Urinary bladder (tissue), 3 donors: ENCODE measurements at regions not wholly inside any gene's neighbourhood (a gene's known extent, or its start where the extent isn't known, plus 50 kb on each side); places are given as distances from the start of the nearest gene placed in this dataset.
A peak's percentile ranks its signal among the peaks of the same experiment; 100 is the strongest.
"Not testable (repeated sequence)": the region's sequence is repeated elsewhere in the genome, so short reads cannot be mapped to it uniquely, and the experiment has no call there.

Source experiments
- DNase-seq: peaks from one replicate; pipeline ENCODE4 v3.0.0-alpha.2; 2015; ENCODE audit errors: extremely low spot score
- H3K27ac ChIP-seq: one replicate; pipeline ENCODE4 v1.5.1; 2013; ENCODE audit warnings: low read depth, mild to moderate bottlenecking, moderate library complexity
- H3K36me3 ChIP-seq: one replicate; pipeline ENCODE4 v1.6.1; 2013; ENCODE audit warnings: mild to moderate bottlenecking, moderate library complexity; ENCODE audit not compliant: insufficient read depth
- H3K4me1 ChIP-seq: one replicate; pipeline ENCODE4 v1.6.1; 2013; ENCODE audit warnings: mild to moderate bottlenecking, moderate library complexity; ENCODE audit not compliant: insufficient read depth
- H3K4me3 ChIP-seq: one replicate; pipeline ENCODE4 v1.5.1; 2013; ENCODE audit warnings: low read depth, low read length
- WGBS: extraction: QIAGEN DNeasy Blood & Tissue Kit; methylation state at CpG from one replicate; pipeline ENCODE4 v1.1.7; 2013; 5-methylcytosine and 5-hydroxymethylcytosine counted together
- donor health status: healthy with polysubstance abuse.
- donor health status: healthy.

DNA sequence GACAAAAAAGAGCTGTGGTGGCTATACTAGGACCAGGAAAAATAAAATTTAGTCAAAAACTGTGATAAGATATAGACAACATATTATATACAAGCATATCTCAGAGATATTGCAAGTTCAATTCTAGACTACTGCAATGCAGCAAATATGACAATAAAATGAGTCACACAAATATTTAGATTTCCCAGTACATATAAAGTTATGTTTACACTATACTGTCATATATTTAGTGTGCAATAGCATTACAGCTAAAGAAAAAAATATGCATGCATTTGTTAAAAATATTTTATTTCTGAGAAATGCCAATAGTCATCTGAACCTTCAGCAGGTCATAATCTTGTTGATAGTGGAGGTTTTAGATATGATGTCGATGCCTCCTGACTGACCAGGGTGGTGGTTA lies 72.1 kb downstream of the AKR1C4 start:
- H3K4me1 ChIP-seq, result no peaks in the 10 kb centered on the region
- 49% methylated on average over 1 of the region's 1 CpG for WGBS
- no peak for DNase-seq
- no peak overlapping the region for H3K27ac ChIP-seq
- no peaks in the 10 kb centered on the region for H3K36me3 ChIP-seq
- H3K4me3 ChIP-seq, result no peak overlapping the region

DNA sequence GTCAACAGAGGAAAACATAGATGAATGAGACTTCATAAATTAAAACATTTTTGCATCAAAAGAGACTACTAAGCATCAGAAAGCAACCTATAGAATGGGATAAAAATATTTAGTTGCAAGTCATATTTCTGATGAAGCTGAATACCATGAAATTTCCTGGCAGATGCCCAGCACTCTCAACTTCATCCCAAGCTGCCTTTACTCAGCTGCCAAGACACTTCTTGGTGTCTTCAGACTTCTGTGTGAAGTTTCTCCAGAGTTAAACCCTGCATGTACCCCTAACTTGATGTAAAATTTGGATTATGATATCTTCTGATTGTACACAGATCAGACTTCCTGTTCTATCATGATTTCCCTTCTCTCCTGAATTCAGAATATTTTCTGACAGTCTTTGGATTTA lies 73.2 kb downstream of the AKR1C4 start:
- H3K4me1 ChIP-seq, result no peaks in the 10 kb centered on the region
- no peak overlapping the region for H3K4me3 ChIP-seq
- H3K27ac ChIP-seq, result no peak overlapping the region
- DNase-seq, result no peak
- H3K36me3 ChIP-seq, result no peaks in the 10 kb centered on the region

DNA sequence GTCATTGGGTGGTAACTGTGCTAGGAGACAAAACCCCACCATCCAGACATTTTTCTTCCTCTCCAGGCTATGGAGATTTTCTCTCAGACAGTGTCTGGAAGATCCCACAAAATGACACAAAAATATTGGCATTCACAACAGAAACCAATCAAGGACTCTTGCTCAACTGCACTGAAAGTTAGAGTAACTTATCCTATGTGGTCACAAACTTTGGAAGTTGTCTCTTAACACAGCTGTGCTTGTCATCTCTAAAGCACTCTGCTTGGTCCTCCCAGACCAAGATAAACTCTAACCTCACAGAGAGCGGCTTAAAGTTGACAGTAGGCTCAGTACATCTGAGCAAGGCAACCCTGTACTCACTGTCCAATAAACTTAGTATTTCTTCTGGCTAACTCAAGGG lies 74.9 kb downstream of the AKR1C4 start:
- DNase-seq, result no peak
- Histone ChIP-seq H3K4me1 (no peaks in the 10 kb centered on the region), H3K27ac (no peak overlapping the region), H3K36me3 (no peaks in the 10 kb centered on the region), H3K4me3 (no peak overlapping the region)
- 48% methylated on average over 1 of the region's 1 CpG for WGBS

DNA sequence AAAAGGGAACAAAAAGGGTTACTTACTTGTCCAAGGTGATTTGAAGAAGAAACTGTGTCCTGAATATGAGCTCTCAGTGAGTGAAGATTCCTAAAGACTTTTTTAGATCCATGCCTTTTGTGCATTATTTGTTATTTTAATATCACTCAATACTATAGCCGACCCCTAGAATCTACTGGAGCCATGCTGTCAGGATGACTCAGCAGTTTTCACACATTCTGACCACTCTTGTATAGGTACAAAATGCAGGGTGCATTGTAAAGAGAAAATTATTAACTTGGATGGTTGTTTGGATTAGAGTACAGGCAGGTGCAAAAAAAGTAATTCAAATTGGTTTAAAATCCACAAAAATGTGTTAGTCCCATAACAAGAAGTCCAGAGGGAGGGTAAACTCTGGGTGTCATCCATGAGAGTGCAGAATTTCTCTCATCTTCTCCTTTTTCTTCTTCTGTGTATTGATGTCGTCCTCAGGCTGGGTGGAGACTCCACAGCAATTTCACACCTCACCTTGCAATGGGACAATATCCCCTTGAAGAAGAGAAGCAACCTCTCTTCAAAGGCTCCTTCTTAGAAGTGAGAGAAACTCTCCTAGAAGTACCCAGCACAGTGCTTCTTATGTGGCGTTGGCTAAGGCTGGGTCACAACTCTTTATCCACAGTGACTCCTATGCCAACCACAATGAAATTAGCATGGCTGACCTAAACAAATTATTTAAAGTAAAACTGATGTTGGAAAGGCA lies 75.6 kb downstream of the AKR1C4 start:
- H3K36me3 ChIP-seq, result no peaks in the 10 kb centered on the region
- WGBS, result 79% methylated on average over 3 of the region's 3 CpGs
- no peaks in the 10 kb centered on the region for H3K4me1 ChIP-seq
- no peak overlapping the region for H3K4me3 ChIP-seq
- H3K27ac ChIP-seq, result no peak overlapping the region
- DNase-seq, result no peak

DNA sequence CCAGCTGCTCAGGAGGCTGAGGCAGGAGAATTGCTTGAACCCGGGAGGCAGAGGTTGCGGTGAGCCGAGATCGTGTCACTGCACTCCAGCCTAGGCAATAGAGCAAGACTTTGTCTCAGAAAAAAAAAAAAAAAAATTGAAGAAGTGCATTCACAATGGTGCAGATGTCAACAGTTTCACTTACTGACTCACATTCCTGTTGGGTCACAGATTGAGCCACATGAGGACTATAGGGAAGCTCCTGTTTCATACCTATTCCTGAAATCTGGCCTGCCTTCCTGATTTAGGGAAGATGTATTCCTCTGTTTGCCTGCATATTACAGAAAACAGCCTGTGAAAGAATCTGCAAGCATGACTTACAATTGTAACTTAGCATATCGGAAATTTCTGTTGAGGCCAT lies 78.2 kb downstream of the AKR1C4 start:
- H3K27ac ChIP-seq, result no peak overlapping the region
- no peak for DNase-seq
- no peak overlapping the region for H3K4me3 ChIP-seq
- 93% methylated on average over 5 of the region's 5 CpGs for WGBS
- no peaks in the 10 kb centered on the region for H3K4me1 ChIP-seq
- no peaks in the 10 kb centered on the region for H3K36me3 ChIP-seq

DNA sequence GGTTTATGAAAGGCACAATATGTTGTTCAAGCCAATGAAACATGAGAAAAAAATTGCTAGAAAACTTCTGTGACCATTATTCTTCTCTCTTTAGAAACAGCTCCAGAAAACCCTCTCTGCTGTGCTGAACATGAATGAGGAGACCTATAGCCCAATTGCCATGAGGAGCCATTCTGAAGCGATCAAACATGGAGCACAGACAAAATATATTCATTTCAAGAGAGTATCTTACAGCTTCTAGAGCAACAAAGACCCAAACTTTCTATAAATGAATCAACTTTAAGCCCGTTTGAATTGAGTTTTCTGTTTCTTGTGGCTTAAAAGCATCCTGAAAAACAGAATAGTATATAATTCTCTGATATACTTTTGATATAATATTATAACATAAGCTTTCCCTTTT lies 83.4 kb upstream of the UCN3 start:
- DNase-seq, result no peak

DNA sequence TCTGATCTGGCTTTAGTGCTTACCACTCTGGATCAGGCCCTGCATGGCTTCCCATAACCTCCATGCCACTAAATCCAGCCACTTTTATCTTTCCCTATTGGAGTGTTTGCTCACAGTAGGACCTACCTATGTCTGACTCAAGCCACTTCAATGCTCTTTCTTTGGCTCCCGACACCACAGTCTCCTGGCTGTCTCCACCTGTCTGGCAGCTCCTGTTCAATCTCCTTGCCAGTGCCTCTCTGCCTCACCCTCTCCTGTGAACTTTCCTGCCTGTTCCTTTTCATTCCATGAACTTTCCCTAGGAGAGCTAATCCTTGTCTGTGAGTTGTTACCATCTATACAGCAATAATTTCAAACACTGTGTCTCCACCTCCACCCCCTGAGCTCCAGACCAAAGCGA lies 82.6 kb upstream of the UCN3 start:
- Histone ChIP-seq H3K4me3 (no peak overlapping the region), H3K27ac (no peak overlapping the region), H3K4me1 (no peaks in the 10 kb centered on the region), H3K36me3 (no peaks in the 10 kb centered on the region)
- 81% methylated on average over 2 of the region's 2 CpGs for WGBS
- no peak for DNase-seq

More for the DNA sequence above, 83.4 kb upstream of the UCN3 start:
- Histone ChIP-seq H3K36me3 (no peaks in the 10 kb centered on the region), H3K27ac (no peak overlapping the region), H3K4me1 (no peaks in the 10 kb centered on the region), H3K4me3 (no peak overlapping the region)
- WGBS, result 63% methylated on average over 2 of the region's 2 CpGs

DNA sequence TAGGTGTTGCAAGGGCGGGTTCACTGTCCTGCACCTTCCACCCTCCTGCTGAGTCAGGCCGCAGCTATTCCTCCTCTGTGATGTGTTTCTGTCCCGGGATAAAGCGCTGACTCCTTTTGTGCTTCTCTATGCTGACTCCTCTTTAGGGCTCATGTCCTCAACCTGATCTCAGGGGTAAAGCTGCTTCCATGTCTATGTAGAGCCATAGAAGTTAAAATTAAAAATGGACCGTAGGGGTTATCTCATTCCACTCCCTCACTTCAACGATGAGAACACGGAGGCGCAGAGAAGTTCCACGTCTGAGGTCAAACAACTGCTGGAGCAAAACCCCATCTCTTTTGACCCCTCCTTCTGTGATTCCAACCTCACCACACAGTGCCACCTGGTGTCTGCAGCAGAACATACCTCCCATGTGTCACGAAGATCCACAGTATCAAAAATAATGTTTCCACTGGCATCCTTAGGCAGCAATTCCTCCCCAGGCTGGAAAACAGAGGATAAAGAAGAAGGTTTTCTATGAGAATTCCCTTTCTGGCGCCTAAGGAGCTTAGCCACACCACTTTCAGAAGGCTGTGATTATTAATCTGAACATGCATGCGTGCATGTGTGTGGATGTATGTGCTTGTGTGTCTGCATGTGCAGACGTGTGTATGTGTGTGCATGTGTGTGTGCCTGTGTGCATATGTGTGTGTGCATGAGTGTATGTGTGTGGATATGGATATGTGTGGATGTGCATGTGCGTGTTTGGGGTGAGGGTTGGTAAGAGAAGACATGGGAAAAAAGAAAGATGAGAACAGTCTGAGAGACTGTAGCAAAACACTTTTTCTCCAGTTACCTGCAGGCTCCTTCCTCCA lies 81.2 kb upstream of the UCN3 start:
- DNase-seq, result peak; percentile 6
- no peak overlapping the region for H3K4me3 ChIP-seq
- no peaks in the 10 kb centered on the region for H3K4me1 ChIP-seq
- no peaks in the 10 kb centered on the region for H3K36me3 ChIP-seq
- H3K27ac ChIP-seq, result no peak overlapping the region
- WGBS, result 47% methylated on average over 14 of the region's 14 CpGs

DNA sequence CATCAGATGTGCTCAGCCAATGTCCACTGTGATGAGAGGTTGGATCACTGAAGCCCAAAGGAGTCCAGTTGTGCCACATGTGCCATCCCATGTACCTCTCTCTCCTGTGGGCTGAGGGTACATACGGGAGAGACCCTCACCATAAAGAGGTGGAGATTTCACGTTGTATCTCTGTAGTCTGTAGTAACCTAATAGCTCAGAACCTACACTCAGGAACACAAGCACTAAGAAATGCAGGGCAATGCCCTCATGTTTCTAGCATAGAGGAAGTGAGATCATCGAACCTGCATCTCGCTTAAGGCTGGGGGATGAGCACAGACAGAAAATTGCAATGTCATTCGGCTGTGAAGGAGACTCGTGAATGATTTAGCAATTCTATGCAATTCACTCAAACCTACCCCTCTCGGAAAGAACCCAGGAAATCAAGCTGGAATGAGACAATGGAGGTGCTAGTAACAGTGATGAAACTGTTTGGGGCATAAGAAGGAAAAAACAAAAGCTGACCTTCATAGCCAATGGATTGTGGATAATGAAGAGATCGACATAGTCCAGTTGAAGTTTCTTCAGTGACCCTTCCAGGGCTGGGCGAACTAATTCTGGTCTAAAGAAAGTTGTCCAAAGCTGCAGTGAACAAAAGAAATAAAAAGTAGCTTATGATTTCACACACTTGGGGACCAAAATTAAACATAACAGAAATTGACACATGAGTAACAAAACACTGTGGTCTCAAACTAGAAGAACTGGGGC lies 80.3 kb upstream of the UCN3 start:
- no peak overlapping the region for H3K27ac ChIP-seq
- no peaks in the 10 kb centered on the region for H3K4me1 ChIP-seq
- H3K4me3 ChIP-seq, result no peak overlapping the region
- DNase-seq, result no peak
- WGBS, result 71% methylated on average over 9 of the region's 9 CpGs
- no peaks in the 10 kb centered on the region for H3K36me3 ChIP-seq

DNA sequence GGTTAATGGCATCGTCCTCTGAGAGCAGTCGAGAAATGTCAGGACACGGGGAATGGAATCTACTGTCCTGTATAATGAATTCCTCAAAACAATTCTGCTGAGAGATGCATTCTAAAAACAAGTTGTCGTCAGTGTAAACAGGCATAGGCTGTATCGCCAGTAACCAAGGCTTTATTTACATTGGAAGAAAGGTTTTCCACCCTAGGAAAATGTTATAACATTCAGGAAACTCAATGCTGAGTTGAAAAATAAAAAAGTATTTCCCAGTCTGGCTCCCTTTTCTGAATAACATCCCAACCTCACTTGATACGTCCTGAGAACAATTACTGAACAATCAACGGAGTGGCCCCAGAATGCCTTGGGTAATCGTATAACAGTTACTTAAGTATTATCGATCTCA lies 79.6 kb upstream of the UCN3 start:
- H3K4me3 ChIP-seq, result no peak overlapping the region
- no peaks in the 10 kb centered on the region for H3K4me1 ChIP-seq
- DNase-seq, result no peak
- no peak overlapping the region for H3K27ac ChIP-seq
- 49% methylated on average over 9 of the region's 9 CpGs for WGBS
- H3K36me3 ChIP-seq, result no peaks in the 10 kb centered on the region

DNA sequence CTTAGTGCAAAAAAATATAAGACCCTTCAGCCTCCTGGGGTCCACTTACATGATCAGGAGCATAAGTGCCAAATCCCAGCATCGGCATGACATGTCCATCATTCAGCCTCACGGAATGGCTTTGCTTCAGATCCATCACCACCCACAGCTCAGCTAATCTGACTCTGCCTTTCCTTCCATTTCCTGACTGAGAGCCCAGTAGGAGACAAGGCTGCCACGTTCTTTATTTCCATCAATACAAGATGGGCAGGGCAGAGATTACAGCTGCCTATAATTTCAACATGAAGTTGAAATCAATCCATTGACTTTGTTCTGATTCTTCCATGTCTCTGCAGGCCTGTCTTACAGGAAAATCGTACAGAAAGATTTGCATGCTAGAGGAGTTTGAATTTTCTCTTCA lies 76.4 kb upstream of the UCN3 start:
- Histone ChIP-seq H3K36me3 (no peaks in the 10 kb centered on the region), H3K27ac (no peak overlapping the region), H3K4me3 (no peak overlapping the region), H3K4me1 (no peaks in the 10 kb centered on the region)
- 78% methylated on average over 4 of the region's 4 CpGs for WGBS
- no peak for DNase-seq

DNA sequence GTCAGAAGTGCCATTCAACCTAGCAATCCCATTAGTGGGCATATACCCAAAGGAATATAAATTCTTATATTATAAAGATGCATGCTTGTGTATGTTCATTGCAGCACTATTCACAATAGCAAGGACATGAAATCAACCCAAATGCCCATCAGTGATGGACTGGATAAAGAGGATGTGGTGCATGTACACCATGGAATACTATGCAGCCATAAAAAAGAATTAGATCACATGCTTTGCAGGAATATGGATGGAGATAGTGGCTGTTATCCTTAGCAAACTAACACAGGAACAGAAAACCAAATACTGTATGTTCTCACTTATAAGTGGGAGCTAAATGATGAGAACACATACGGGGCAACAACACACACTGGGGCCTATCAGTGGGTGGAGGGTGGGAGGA lies 75.5 kb upstream of the UCN3 start:
- WGBS, result 93% methylated on average over 1 of the region's 1 CpG
- H3K4me1 ChIP-seq, DNase-seq, H3K36me3 ChIP-seq, H3K4me3 ChIP-seq, H3K27ac ChIP-seq: not testable (repeated sequence)

DNA sequence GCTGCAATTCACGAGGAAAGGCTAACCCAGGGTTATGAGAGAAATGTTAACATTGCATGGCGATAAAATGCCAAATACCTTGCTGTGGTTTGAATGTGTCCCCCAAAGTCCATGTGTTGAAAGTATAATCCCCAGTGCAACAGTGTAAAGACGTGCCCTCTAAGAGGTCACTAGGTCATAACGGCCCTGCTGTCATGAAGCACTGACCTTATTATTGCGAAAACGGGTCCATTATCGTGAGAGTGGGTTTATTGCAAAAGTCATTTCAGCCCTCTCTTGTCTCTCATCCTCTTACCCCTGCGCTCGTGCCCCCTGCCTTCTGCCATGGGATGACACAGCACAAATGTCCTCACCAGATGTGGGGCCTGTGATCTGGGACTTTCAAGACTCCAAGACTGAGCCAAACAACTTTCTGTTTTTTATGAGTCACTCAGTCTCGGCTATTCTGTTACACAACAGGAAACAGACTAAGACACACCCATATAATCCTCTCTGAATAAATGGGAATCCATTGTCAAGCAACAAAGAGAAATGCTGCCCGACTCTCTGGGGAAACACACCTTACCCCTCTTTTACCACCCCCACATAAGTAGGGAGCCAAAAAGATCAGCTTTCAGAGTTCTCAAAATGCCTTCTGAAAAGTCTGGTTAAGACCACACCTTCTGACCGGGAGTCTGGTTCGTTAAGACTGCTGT lies 73.1 kb upstream of the UCN3 start:
- H3K4me3 ChIP-seq, result no peak overlapping the region
- H3K36me3 ChIP-seq, result no peaks in the 10 kb centered on the region
- H3K27ac ChIP-seq, result peak overlapping the region; percentile 30
- WGBS, result 45% methylated on average over 13 of the region's 13 CpGs
- no peak for DNase-seq
- no peaks in the 10 kb centered on the region for H3K4me1 ChIP-seq
